ENCODE measurements at regions not wholly inside any gene's neighbourhood (a gene's known extent, or its start where the extent isn't known, plus 50 kb on each side); places are given as distances from the start of the nearest gene placed in this dataset.

GRCh38 chr10:120700426-120700825 lies 150.7 kb upstream of the WDR11 start:
- ChIA-PET CTCF (no interaction called here), POLR2A (ENCODE audit: low non-redundant PET) (no interaction called here)
- TF ChIP-seq CTCF (conservative IDR thresholded peaks at IDR 0.05; ENCODE audit: low read depth): no peak
- DNase-seq (ENCODE audit: low spot score): no peak
- H3K27ac ChIP-seq: no peak overlapping the region

- no peak overlapping the region for H3K27ac ChIP-seq
- no peak for DNase-seq (ENCODE audit: low spot score)
- ChIA-PET POLR2A (ENCODE audit: low non-redundant PET) (no interaction called here), CTCF (no interaction called here)
- TF ChIP-seq CTCF (conservative IDR thresholded peaks at IDR 0.05; ENCODE audit: low read depth): no peak
These were observed 149.8 kb upstream of the WDR11 start for GRCh38 chr10:120701381-120701780.

GRCh38 chr10:120702032-120702431 lies 149.1 kb upstream of the WDR11 start:
- no peak overlapping the region for H3K27ac ChIP-seq
- POLR2A ChIA-PET (ENCODE audit: low non-redundant PET): no interaction called here
- DNase-seq (ENCODE audit: low spot score): peak; percentile 29
- CTCF ChIA-PET: no interaction called here
- TF ChIP-seq CTCF (conservative IDR thresholded peaks at IDR 0.05; ENCODE audit: low read depth): no peak

- POLR2A ChIA-PET (ENCODE audit: low non-redundant PET): no interaction called here
These were observed 145.9 kb upstream of the WDR11 start for GRCh38 chr10:120705309-120705708.

GRCh38 chr10:120710076-120710475 lies 141.1 kb upstream of the WDR11 start:
- no peak overlapping the region for H3K27ac ChIP-seq
- DNase-seq (ENCODE audit: low spot score): no peak
- ChIA-PET POLR2A (ENCODE audit: low non-redundant PET) (no interaction called here), CTCF (no interaction called here)
- TF ChIP-seq CTCF (conservative IDR thresholded peaks at IDR 0.05; ENCODE audit: low read depth): no peak

More at GRCh38 chr10:120705309-120705708, 145.9 kb upstream of the WDR11 start:
- H3K27ac ChIP-seq: no peak overlapping the region
- no peak for DNase-seq (ENCODE audit: low spot score)
- TF ChIP-seq CTCF (conservative IDR thresholded peaks at IDR 0.05; ENCODE audit: low read depth): no peak
- CTCF ChIA-PET: no interaction called here

GRCh38 chr10:120711860-120712259 lies 139.3 kb upstream of the WDR11 start:
- no peak for TF ChIP-seq CTCF (conservative IDR thresholded peaks at IDR 0.05; ENCODE audit: low read depth)
- no peak for DNase-seq (ENCODE audit: low spot score)
- ChIA-PET POLR2A (ENCODE audit: low non-redundant PET) (no interaction called here), CTCF (no interaction called here)
- no peak overlapping the region for H3K27ac ChIP-seq
